K562 (cell line): ENCODE measurements at regions not wholly inside any gene's neighbourhood (a gene's known extent, or its start where the extent isn't known, plus 50 kb on each side); places are given as distances from the start of the nearest gene placed in this dataset.

Experiments used
- ATAC-seq: fragments of 200-7000 bp; cut with Tn5 transposase; 3 replicates; pipeline ENCODE4 v1.9.1; 2020; ENCODE audit warnings: moderate library complexity
- BruUV-seq: library from RNA; stranded (reverse); fragments of 400-500 nt; replicated peaks from 2 replicates; lab custom pipeline; 2021; lab: Mats Ljungman, UMichigan
- CTCF ChIA-PET: fragments of 300-600 bp; formaldehyde crosslinking; extraction: SDS; loops from one replicate; lab custom pipeline; 2021; ENCODE audit warnings: low intra/inter-chr PET ratio; lab: Yijun Ruan, JAX
- POLR2A ChIA-PET: fragments of 300-600, 350-650 bp; sonication (Branson Sonifier 250); formaldehyde crosslinking; extraction: SDS; loops from one replicate; lab custom pipeline; 2021; ENCODE audit warnings: antibody characterized with exemption, inconsistent platforms; lab: Yijun Ruan, JAX
- DNase-seq, 4 experiments: peaks; one replicate each; pipeline versions ENCODE4 v3.0.0 to v3.0.0-alpha.2; 2011 to 2018; ENCODE audit warnings: low spot score in 3 of 4, mixed read lengths in 3 of 4; ENCODE audit errors: extremely low read depth in 1 of 4
- FAIRE-seq: peaks from 2 replicates; lab custom pipeline; 2011; peaks lifted over from hg19 to GRCh38; lab: Jason Lieb, UNC
- H2AFZ ChIP-seq: 2 replicates; pipeline ENCODE4 v1.6.0; 2011; ENCODE audit warnings: low read depth, low read length, control low read depth, inconsistent platforms
- H3K27ac ChIP-seq: fragments of 200-600 bp; 3 replicates; pipeline ENCODE4 v1.8.0; 2011; ENCODE audit warnings: low read depth, mild to moderate bottlenecking, control low read depth, inconsistent platforms, low read length, moderate library complexity, mixed read lengths; ENCODE audit errors: extremely low read depth
- H3K27me3 ChIP-seq, 2 experiments: fragments of 300-600 bp in 1 of 2; 2 replicates in 1 of 2; 3 replicates in 1 of 2; pipeline versions ENCODE4 v1.6.0 to v1.8.0; 2011; ENCODE audit warnings: inconsistent platforms in 2 of 2, low read length in 2 of 2, mild to moderate bottlenecking in 1 of 2, mixed read lengths in 1 of 2, moderate library complexity in 1 of 2; ENCODE audit not compliant: control insufficient read depth in 2 of 2, insufficient read depth in 2 of 2
- H3K36me3 ChIP-seq: fragments of 300-600 bp; 3 replicates; pipeline ENCODE4 v1.8.0; 2011; ENCODE audit warnings: mild to moderate bottlenecking, low read length, inconsistent platforms; ENCODE audit not compliant: control insufficient read depth, insufficient read depth
- H3K4me1 ChIP-seq, 2 experiments: fragments of 200-600 bp in 1 of 2; replicated peaks in 1 of 2; 2 replicates in 1 of 2; 3 replicates in 1 of 2; pipeline versions ENCODE4 v1.5.1 to v1.8.0; 2011; ENCODE audit warnings: inconsistent platforms in 2 of 2, low read length in 2 of 2, mild to moderate bottlenecking in 1 of 2, mixed read lengths in 1 of 2, moderate library complexity in 1 of 2; ENCODE audit not compliant: control insufficient read depth in 2 of 2, insufficient read depth in 2 of 2
- H3K4me2 ChIP-seq: 2 replicates; pipeline ENCODE4 v1.6.1; 2011; ENCODE audit warnings: low read length, control low read depth, inconsistent platforms, mixed read lengths; ENCODE audit not compliant: insufficient read depth
- H3K4me3 ChIP-seq: fragments of 200-600 bp; sonication (generic), shearing (Covaris generic); 2 replicates; pipeline ENCODE4 v1.5.1; 2016; ENCODE audit warnings: control low read depth, inconsistent platforms
- H3K79me2 ChIP-seq: fragments of 200-600 bp; 3 replicates; pipeline ENCODE4 v1.8.0; 2011; ENCODE audit warnings: low read length, inconsistent platforms; ENCODE audit not compliant: control insufficient read depth, insufficient read depth
- H3K9ac ChIP-seq, 2 experiments: 2 replicates each; pipeline versions ENCODE4 v1.6.0 to v1.6.1; 2011; ENCODE audit warnings: low read depth in 2 of 2, low read length in 2 of 2, control low read depth in 1 of 2, inconsistent platforms in 1 of 2, mild to moderate bottlenecking in 1 of 2, mixed read lengths in 1 of 2; ENCODE audit not compliant: insufficient read depth in 1 of 2
- H3K9me1 ChIP-seq: one replicate; pipeline ENCODE4 v1.6.0; 2011; ENCODE audit warnings: inconsistent platforms, mild to moderate bottlenecking, low read length, moderate library complexity; ENCODE audit not compliant: control insufficient read depth, insufficient read depth
- H3K9me3 ChIP-seq: replicated peaks from 2 replicates; pipeline ENCODE4 v1.5.1; 2011; ENCODE audit warnings: low read depth, low read length, inconsistent platforms; ENCODE audit not compliant: control insufficient read depth, insufficient read depth
- H4K20me1 ChIP-seq: replicated peaks from 2 replicates; pipeline ENCODE4 v1.6.1; 2011; ENCODE audit warnings: low read length, inconsistent platforms, mixed read lengths; ENCODE audit not compliant: control insufficient read depth, insufficient read depth
- ARNT ChIP-seq, 2 experiments: fragments of 450-650 bp; IDR thresholded peaks; 2 replicates each; pipeline ENCODE4 v1.6.1; 2016; ENCODE audit warnings: mild to moderate bottlenecking in 1 of 2
- EZH2 ChIP-seq: IDR thresholded peaks from 2 replicates; pipeline ENCODE4 v1.6.1; 2012; ENCODE audit warnings: low read depth, mild to moderate bottlenecking, inconsistent platforms, low read length, borderline replicate concordance
- NCOA1 ChIP-seq: fragments of 450-650 bp; IDR thresholded peaks from 2 replicates; pipeline ENCODE4 v1.6.1; 2016; ENCODE audit warnings: low read depth
- SREBF1 ChIP-seq: fragments of 150-350 bp; IDR thresholded peaks from 2 replicates; pipeline ENCODE4 v1.6.1; 2014; ENCODE audit warnings: antibody characterized with exemption, low read depth, low read length, borderline replicate concordance
- ZNF263 ChIP-seq: sonication (generic); formaldehyde crosslinking; IDR thresholded peaks from 2 replicates; pipeline ENCODE4 v1.8.0; 2022; ENCODE audit warnings: mild to moderate bottlenecking, missing genetic modification reagents, borderline replicate concordance
- ZNF274 ChIP-seq: IDR thresholded peaks from 2 replicates; pipeline ENCODE4 v1.6.1; 2011; ENCODE audit warnings: low read depth, mild to moderate bottlenecking, low read length, moderate library complexity, borderline replicate concordance
- WGBS: fragments of 100-300 bp; shearing (Covaris generic); methylation state at CpG from one replicate; pipeline ENCODE4 v1.1.6; 2016; ENCODE audit warnings: low coverage, mixed read lengths; ENCODE audit not compliant: insufficient coverage; ENCODE audit errors: missing lambda C conversion rate; 5-methylcytosine and 5-hydroxymethylcytosine counted together
- in situ Hi-C: fragments of 300-500 bp; cut with MboI; formaldehyde crosslinking; loops from 4 replicates; pipeline ENCODE4 v1.15.0; 2018; ENCODE audit warnings: inconsistent platforms, mixed read lengths
- intact Hi-C: fragments of 100-400 bp; cut with micrococcal nuclease; formaldehyde crosslinking; loops from 2 replicates; pipeline ENCODE4 v1.14.2; 2022
- TF ChIP-seq, protein P1 (sequence below): fragments of 450-650 bp; IDR thresholded peaks from 2 replicates; pipeline ENCODE4 v1.6.1; 2016

DNA sequence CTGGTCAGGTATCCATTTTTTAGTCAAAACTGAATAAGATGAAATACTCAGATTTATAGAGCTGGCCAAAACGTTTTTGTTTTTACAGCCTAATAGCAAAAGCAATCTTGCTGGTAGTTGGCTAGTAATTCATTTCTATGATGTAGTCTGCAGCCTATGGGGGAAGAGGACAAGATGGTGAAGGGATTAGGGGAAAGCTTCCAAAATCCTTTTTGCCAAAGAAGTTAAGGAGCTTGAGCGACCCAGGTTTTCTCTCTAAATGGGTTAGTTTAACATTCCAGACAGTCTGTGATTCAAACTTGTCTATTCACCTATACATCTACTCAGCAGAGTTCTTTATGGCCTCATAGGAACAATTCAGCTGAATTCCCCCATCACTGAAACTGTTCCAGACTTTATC lies 89.8 kb upstream of the SPRY1 start:
- no peak overlapping the region for H3K4me3 ChIP-seq
- no peaks in the 10 kb centered on the region for H4K20me1 ChIP-seq
- 52% methylated on average over 2 of the region's 2 CpGs for WGBS
- no peaks in the 10 kb centered on the region for H3K79me2 ChIP-seq
- H2AFZ ChIP-seq, result no peak overlapping the region
- no TSS peak for BruUV-seq
- TF ChIP-seq NCOA1, result no peak
- TF ChIP-seq, protein P1, sequence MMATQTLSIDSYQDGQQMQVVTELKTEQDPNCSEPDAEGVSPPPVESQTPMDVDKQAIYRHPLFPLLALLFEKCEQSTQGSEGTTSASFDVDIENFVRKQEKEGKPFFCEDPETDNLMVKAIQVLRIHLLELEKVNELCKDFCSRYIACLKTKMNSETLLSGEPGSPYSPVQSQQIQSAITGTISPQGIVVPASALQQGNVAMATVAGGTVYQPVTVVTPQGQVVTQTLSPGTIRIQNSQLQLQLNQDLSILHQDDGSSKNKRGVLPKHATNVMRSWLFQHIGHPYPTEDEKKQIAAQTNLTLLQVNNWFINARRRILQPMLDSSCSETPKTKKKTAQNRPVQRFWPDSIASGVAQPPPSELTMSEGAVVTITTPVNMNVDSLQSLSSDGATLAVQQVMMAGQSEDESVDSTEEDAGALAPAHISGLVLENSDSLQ, result no peak
- TF ChIP-seq SREBF1, result no peak
- TF ChIP-seq ZNF274, result no peak
- no peak for TF ChIP-seq ZNF263 (CRISPR knock-in tag)
- TF ChIP-seq EZH2, result no peak
- no peak for TF ChIP-seq ARNT (IDR thresholded peaks at IDR 0.05)
- ATAC-seq (no peak), FAIRE-seq (no peak), DNase-seq (no peak)
- no peaks in the 10 kb centered on the region for H3K36me3 ChIP-seq
- H3K9ac ChIP-seq, result no peak overlapping the region
- in situ Hi-C loops (no loop called here), intact Hi-C loops (no loop called here)
- CTCF ChIA-PET, result no interaction called here
- POLR2A ChIA-PET, result no interaction called here
- H3K27ac ChIP-seq, result no peak overlapping the region
- no peaks in the 10 kb centered on the region for H3K9me1 ChIP-seq
- no peak overlapping the region for H3K4me2 ChIP-seq
- no peaks in the 10 kb centered on the region for H3K27me3 ChIP-seq
- no peaks in the 10 kb centered on the region for H3K9me3 ChIP-seq
- H3K4me1 ChIP-seq, result no peaks in the 10 kb centered on the region
